OCI-LY3 (cell line): ENCODE measurements at regions not wholly inside any gene's neighbourhood (a gene's known extent, or its start where the extent isn't known, plus 50 kb on each side); places are given as distances from the start of the nearest gene placed in this dataset.

Experiments
- EZH2phosphoT487 ChIP-seq: fragments of 200-600 bp; shearing (Covaris generic); IDR thresholded peaks from 2 replicates; pipeline ENCODE4 v1.6.1; 2018; ENCODE audit warnings: antibody characterized with exemption, mixed run types, low read depth
- TF ChIP-seq, protein P1 (sequence below): fragments of 200-600, 300-600 bp; sonication (generic); IDR thresholded peaks from 2 replicates; pipeline ENCODE4 v1.5.1; 2014; ENCODE audit warnings: antibody characterized with exemption, low read length, low read depth

DNA sequence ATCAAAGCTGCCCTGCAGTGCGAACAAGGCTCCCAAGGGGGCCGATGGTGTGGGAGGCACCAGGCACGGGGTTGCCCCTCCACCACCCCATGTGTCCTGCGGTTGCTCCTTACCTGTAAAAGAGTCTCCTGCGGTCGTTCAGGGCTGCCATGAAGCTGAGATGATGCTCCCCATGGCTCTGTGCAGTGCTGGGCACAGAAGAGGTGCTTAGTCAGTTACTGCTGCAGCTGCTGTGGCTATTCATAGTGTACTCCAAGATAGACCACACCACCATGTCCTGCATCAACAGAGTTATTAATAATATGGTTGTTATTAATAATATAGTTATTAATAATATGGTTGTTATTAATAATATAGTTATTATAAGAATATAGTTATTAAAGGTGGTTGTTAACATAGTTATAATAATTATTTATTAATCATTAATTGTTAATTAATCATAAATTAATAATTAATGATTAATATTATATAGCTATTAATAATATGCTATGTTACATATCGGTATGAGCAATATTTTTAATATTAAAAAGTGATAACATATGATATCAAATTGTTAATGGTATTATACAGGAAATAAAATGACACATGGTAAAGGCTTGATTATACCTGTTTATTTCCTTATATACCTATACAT is 97.0 kb upstream of the PFKP start:
- TF ChIP-seq, protein P1, sequence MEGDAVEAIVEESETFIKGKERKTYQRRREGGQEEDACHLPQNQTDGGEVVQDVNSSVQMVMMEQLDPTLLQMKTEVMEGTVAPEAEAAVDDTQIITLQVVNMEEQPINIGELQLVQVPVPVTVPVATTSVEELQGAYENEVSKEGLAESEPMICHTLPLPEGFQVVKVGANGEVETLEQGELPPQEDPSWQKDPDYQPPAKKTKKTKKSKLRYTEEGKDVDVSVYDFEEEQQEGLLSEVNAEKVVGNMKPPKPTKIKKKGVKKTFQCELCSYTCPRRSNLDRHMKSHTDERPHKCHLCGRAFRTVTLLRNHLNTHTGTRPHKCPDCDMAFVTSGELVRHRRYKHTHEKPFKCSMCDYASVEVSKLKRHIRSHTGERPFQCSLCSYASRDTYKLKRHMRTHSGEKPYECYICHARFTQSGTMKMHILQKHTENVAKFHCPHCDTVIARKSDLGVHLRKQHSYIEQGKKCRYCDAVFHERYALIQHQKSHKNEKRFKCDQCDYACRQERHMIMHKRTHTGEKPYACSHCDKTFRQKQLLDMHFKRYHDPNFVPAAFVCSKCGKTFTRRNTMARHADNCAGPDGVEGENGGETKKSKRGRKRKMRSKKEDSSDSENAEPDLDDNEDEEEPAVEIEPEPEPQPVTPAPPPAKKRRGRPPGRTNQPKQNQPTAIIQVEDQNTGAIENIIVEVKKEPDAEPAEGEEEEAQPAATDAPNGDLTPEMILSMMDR, result no peak
- no peak for TF ChIP-seq EZH2phosphoT487
